GM23338 (cell line): ENCODE measurements at regions not wholly inside any gene's neighbourhood (a gene's known extent, or its start where the extent isn't known, plus 50 kb on each side); places are given as distances from the start of the nearest gene placed in this dataset.

ENCODE experiments used
- ATAC-seq: fragments of 200-7000 bp; cut with Tn5 transposase; 3 replicates; pipeline ENCODE4 v1.9.1; 2020
- DNase-seq: peaks from one replicate; pipeline ENCODE4 v3.0.0-alpha.2; 2015; ENCODE audit warnings: low spot score
- H2AFZ ChIP-seq: fragments of 200-600 bp; sonication (generic); 2 replicates; pipeline ENCODE4 v1.8.0; 2016; ENCODE audit warnings: antibody characterized with exemption, mild to moderate bottlenecking, moderate library complexity
- H3F3A ChIP-seq: fragments of 200-600 bp; sonication (generic); replicated peaks from 2 replicates; pipeline ENCODE4 v1.8.0; 2017; ENCODE audit warnings: antibody characterized with exemption, mixed run types, low read depth
- H3K27ac ChIP-seq: fragments of 200-600 bp; sonication (generic); 2 replicates; pipeline ENCODE4 v1.6.1; 2016; ENCODE audit warnings: low read depth
- H3K27me3 ChIP-seq: fragments of 200-600 bp; sonication (generic); 2 replicates; pipeline ENCODE4 v1.8.0; 2016; ENCODE audit warnings: mild to moderate bottlenecking, mixed run types, moderate library complexity; ENCODE audit not compliant: insufficient read depth
- H3K36me3 ChIP-seq: fragments of 200-600 bp; sonication (generic); 2 replicates; pipeline ENCODE4 v1.8.0; 2016; ENCODE audit warnings: mild to moderate bottlenecking; ENCODE audit not compliant: insufficient read depth
- H3K4me1 ChIP-seq: fragments of 200-600 bp; sonication (generic); 2 replicates; pipeline ENCODE4 v1.8.0; 2016; ENCODE audit warnings: mild to moderate bottlenecking, moderate library complexity; ENCODE audit not compliant: insufficient read depth
- H3K4me2 ChIP-seq: fragments of 200-600 bp; sonication (generic); 2 replicates; pipeline ENCODE4 v1.7.1; 2017; ENCODE audit warnings: mixed run types
- H3K4me3 ChIP-seq: fragments of 200-600 bp; sonication (generic); 2 replicates; pipeline ENCODE4 v1.6.1; 2016; ENCODE audit warnings: mixed run types
- H3K79me2 ChIP-seq: fragments of 200-600 bp; sonication (generic); replicated peaks from 2 replicates; pipeline ENCODE4 v1.8.0; 2017; ENCODE audit warnings: mild to moderate bottlenecking; ENCODE audit not compliant: insufficient read depth
- H3K9me2 ChIP-seq: fragments of 200-600 bp; sonication (generic); 2 replicates; pipeline ENCODE4 v1.8.0; 2017; ENCODE audit not compliant: insufficient read depth
- H4K20me1 ChIP-seq: fragments of 200-600 bp; sonication (generic); replicated peaks from 2 replicates; pipeline ENCODE4 v1.8.0; 2017; ENCODE audit warnings: mild to moderate bottlenecking; ENCODE audit not compliant: insufficient read depth
- H3K27ac Mint-ChIP-seq: 2 replicates; pipeline ENCODE4 v1.8.0; 2020; ENCODE audit warnings: inconsistent platforms, mild to moderate bottlenecking, moderate library complexity, mixed read lengths
- H3K27me3 Mint-ChIP-seq: 3 replicates; pipeline ENCODE4 v1.8.0; 2022; ENCODE audit warnings: low read depth, mild to moderate bottlenecking, moderate library complexity, mixed read lengths, inconsistent platforms; ENCODE audit not compliant: insufficient read depth, poor library complexity
- H3K36me3 Mint-ChIP-seq: 3 replicates; pipeline ENCODE4 v1.8.0; 2021; ENCODE audit warnings: low read depth, mild to moderate bottlenecking, inconsistent platforms, moderate library complexity, mixed read lengths
- H3K4me1 Mint-ChIP-seq: 3 replicates; pipeline ENCODE4 v1.8.0; 2020; ENCODE audit warnings: mild to moderate bottlenecking, inconsistent platforms, mixed read lengths
- H3K4me3 Mint-ChIP-seq: 3 replicates; pipeline ENCODE4 v1.8.0; 2021; ENCODE audit warnings: moderate library complexity, mild to moderate bottlenecking, inconsistent platforms, mixed read lengths
- H3K9me3 Mint-ChIP-seq: 3 replicates; pipeline ENCODE4 v1.8.0; 2020; ENCODE audit warnings: moderate library complexity, mild to moderate bottlenecking, inconsistent platforms, mixed read lengths
- EZH2phosphoT487 ChIP-seq: fragments of 200-600 bp; sonication (generic); IDR thresholded peaks from one replicate; pipeline ENCODE4 v1.8.1; 2018; ENCODE audit warnings: antibody characterized with exemption; ENCODE audit not compliant: unreplicated experiment
- JUNB ChIP-seq: IDR thresholded peaks from one replicate; pipeline ENCODE4 v1.6.1; 2016; ENCODE audit warnings: antibody characterized with exemption; ENCODE audit not compliant: unreplicated experiment
- NANOG ChIP-seq: IDR thresholded peaks from 2 replicates; pipeline ENCODE4 v1.6.1; 2016; ENCODE audit warnings: antibody characterized with exemption, borderline replicate concordance
- POLR2AphosphoS5 ChIP-seq: IDR thresholded peaks from 2 replicates; pipeline ENCODE4 v1.6.1; 2016; ENCODE audit warnings: antibody characterized with exemption, low read depth
- STAT1 ChIP-seq: IDR thresholded peaks from one replicate; pipeline ENCODE4 v1.6.1; 2016; ENCODE audit warnings: antibody characterized with exemption; ENCODE audit not compliant: unreplicated experiment
- ZNF114 ChIP-seq: fragments of 250-450 bp; sonication (Bioruptor Pico); IDR thresholded peaks from 2 replicates; pipeline ENCODE4 v1.5.0; 2020; ENCODE audit warnings: mild to moderate bottlenecking, moderate library complexity
- ZNF331 ChIP-seq: fragments of 250-450 bp; sonication (Bioruptor Pico); IDR thresholded peaks from 2 replicates; pipeline ENCODE4 v1.5.0; 2020; ENCODE audit warnings: low read depth, mild to moderate bottlenecking, moderate library complexity
- TF ChIP-seq, protein P1 (sequence below): IDR thresholded peaks from one replicate; pipeline ENCODE4 v1.6.1; 2018; ENCODE audit warnings: antibody characterized with exemption; ENCODE audit not compliant: unreplicated experiment
- TF ChIP-seq, protein P2 (sequence below): fragments of 250-450 bp; sonication (Bioruptor Pico); IDR thresholded peaks from 2 replicates; pipeline ENCODE4 v1.5.0; 2020; ENCODE audit warnings: mild to moderate bottlenecking, moderate library complexity

DNA sequence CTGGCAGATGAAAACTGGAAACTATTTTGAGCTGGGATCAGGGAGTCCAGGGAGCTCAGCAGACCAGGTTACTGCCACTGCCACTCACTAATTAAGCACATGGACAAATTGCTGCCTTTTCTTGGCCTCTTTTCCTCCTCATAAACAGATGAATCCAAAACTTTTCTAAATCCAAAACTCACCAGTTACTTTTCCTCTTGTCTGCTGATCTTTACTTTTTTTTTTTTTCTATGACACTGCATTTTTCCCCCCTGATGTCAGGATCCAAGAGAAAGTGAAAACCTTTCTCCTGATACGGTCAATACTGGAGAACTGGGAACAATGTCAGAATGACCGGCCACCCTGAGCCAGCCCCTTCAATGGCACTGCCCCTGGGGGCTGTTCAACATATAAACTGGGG, 405.8 kb downstream of the DUSP10 start:
- H3K9me2 ChIP-seq: no peaks in the 10 kb centered on the region
- DNase-seq (no peak), ATAC-seq (no peak)
- H3K4me1 ChIP-seq: no peaks in the 10 kb centered on the region
- no peaks in the 10 kb centered on the region for H3K36me3 Mint-ChIP-seq
- H3K27me3 ChIP-seq: no peaks in the 10 kb centered on the region
- no peaks in the 10 kb centered on the region for H3K4me1 Mint-ChIP-seq
- TF ChIP-seq, protein P1, sequence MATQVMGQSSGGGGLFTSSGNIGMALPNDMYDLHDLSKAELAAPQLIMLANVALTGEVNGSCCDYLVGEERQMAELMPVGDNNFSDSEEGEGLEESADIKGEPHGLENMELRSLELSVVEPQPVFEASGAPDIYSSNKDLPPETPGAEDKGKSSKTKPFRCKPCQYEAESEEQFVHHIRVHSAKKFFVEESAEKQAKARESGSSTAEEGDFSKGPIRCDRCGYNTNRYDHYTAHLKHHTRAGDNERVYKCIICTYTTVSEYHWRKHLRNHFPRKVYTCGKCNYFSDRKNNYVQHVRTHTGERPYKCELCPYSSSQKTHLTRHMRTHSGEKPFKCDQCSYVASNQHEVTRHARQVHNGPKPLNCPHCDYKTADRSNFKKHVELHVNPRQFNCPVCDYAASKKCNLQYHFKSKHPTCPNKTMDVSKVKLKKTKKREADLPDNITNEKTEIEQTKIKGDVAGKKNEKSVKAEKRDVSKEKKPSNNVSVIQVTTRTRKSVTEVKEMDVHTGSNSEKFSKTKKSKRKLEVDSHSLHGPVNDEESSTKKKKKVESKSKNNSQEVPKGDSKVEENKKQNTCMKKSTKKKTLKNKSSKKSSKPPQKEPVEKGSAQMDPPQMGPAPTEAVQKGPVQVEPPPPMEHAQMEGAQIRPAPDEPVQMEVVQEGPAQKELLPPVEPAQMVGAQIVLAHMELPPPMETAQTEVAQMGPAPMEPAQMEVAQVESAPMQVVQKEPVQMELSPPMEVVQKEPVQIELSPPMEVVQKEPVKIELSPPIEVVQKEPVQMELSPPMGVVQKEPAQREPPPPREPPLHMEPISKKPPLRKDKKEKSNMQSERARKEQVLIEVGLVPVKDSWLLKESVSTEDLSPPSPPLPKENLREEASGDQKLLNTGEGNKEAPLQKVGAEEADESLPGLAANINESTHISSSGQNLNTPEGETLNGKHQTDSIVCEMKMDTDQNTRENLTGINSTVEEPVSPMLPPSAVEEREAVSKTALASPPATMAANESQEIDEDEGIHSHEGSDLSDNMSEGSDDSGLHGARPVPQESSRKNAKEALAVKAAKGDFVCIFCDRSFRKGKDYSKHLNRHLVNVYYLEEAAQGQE: no peak
- TF ChIP-seq EZH2phosphoT487 (no peak), POLR2AphosphoS5 (no peak)
- no peaks in the 10 kb centered on the region for H4K20me1 ChIP-seq
- no peaks in the 10 kb centered on the region for H3K79me2 ChIP-seq
- H3K9me3 Mint-ChIP-seq: no peaks in the 10 kb centered on the region
- no peaks in the 10 kb centered on the region for H3F3A ChIP-seq
- no peak overlapping the region for H3K4me3 ChIP-seq
- H3K4me2 ChIP-seq: no peak overlapping the region
- no peak overlapping the region for H3K27ac Mint-ChIP-seq
- H3K36me3 ChIP-seq: no peaks in the 10 kb centered on the region
- no peak overlapping the region for H3K27ac ChIP-seq
- H2AFZ ChIP-seq: 0 out of 2 replicates have a peak overlapping the region, but pooled peaks have one; percentile 28
- no peak overlapping the region for H3K4me3 Mint-ChIP-seq
- H3K27me3 Mint-ChIP-seq: peaks cover 2% of the 10 kb centered on the region

DNA sequence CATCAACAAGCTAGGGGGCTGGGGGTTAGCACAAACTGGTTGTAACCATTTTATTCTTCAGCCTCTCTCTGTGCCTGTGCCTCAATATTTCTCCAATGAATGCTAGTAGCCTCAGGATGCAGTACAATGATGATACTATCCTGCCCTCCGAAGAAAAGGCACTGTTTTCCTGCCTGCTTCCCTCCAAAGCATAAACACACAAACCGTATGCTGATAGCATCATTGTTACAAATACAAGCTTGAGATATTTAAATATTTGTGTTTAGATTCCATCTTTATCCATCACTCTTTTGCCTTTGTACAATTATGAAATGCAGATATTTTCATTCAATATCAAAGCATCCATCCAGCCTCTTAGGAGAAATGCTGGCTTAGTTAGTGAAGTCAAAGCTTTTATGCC, 404.8 kb downstream of the DUSP10 start:
- H2AFZ ChIP-seq: no peak overlapping the region
- ATAC-seq: no peak
- Mint-ChIP-seq H3K27me3 (peaks cover 2% of the 10 kb centered on the region), H3K4me3 (no peak overlapping the region), H3K9me3 (no peaks in the 10 kb centered on the region), H3K27ac (no peak overlapping the region), H3K4me1 (no peaks in the 10 kb centered on the region), H3K36me3 (no peaks in the 10 kb centered on the region)
- DNase-seq: no peak
- no peak overlapping the region for H3K4me2 ChIP-seq
- no peaks in the 10 kb centered on the region for H3F3A ChIP-seq
- no peaks in the 10 kb centered on the region for H3K27me3 ChIP-seq
- H3K79me2 ChIP-seq: no peaks in the 10 kb centered on the region
- H3K36me3 ChIP-seq: no peaks in the 10 kb centered on the region
- H3K9me2 ChIP-seq: no peaks in the 10 kb centered on the region
- H3K4me3 ChIP-seq: no peak overlapping the region
- no peaks in the 10 kb centered on the region for H3K4me1 ChIP-seq
- H4K20me1 ChIP-seq: no peaks in the 10 kb centered on the region
- H3K27ac ChIP-seq: no peak overlapping the region
- no peak for TF ChIP-seq NANOG
- TF ChIP-seq STAT1: no peak
- TF ChIP-seq, protein P1: no peak
- no peak for TF ChIP-seq ZNF114 (CRISPR knock-in tag)
- TF ChIP-seq EZH2phosphoT487: no peak
- TF ChIP-seq, protein P2, sequence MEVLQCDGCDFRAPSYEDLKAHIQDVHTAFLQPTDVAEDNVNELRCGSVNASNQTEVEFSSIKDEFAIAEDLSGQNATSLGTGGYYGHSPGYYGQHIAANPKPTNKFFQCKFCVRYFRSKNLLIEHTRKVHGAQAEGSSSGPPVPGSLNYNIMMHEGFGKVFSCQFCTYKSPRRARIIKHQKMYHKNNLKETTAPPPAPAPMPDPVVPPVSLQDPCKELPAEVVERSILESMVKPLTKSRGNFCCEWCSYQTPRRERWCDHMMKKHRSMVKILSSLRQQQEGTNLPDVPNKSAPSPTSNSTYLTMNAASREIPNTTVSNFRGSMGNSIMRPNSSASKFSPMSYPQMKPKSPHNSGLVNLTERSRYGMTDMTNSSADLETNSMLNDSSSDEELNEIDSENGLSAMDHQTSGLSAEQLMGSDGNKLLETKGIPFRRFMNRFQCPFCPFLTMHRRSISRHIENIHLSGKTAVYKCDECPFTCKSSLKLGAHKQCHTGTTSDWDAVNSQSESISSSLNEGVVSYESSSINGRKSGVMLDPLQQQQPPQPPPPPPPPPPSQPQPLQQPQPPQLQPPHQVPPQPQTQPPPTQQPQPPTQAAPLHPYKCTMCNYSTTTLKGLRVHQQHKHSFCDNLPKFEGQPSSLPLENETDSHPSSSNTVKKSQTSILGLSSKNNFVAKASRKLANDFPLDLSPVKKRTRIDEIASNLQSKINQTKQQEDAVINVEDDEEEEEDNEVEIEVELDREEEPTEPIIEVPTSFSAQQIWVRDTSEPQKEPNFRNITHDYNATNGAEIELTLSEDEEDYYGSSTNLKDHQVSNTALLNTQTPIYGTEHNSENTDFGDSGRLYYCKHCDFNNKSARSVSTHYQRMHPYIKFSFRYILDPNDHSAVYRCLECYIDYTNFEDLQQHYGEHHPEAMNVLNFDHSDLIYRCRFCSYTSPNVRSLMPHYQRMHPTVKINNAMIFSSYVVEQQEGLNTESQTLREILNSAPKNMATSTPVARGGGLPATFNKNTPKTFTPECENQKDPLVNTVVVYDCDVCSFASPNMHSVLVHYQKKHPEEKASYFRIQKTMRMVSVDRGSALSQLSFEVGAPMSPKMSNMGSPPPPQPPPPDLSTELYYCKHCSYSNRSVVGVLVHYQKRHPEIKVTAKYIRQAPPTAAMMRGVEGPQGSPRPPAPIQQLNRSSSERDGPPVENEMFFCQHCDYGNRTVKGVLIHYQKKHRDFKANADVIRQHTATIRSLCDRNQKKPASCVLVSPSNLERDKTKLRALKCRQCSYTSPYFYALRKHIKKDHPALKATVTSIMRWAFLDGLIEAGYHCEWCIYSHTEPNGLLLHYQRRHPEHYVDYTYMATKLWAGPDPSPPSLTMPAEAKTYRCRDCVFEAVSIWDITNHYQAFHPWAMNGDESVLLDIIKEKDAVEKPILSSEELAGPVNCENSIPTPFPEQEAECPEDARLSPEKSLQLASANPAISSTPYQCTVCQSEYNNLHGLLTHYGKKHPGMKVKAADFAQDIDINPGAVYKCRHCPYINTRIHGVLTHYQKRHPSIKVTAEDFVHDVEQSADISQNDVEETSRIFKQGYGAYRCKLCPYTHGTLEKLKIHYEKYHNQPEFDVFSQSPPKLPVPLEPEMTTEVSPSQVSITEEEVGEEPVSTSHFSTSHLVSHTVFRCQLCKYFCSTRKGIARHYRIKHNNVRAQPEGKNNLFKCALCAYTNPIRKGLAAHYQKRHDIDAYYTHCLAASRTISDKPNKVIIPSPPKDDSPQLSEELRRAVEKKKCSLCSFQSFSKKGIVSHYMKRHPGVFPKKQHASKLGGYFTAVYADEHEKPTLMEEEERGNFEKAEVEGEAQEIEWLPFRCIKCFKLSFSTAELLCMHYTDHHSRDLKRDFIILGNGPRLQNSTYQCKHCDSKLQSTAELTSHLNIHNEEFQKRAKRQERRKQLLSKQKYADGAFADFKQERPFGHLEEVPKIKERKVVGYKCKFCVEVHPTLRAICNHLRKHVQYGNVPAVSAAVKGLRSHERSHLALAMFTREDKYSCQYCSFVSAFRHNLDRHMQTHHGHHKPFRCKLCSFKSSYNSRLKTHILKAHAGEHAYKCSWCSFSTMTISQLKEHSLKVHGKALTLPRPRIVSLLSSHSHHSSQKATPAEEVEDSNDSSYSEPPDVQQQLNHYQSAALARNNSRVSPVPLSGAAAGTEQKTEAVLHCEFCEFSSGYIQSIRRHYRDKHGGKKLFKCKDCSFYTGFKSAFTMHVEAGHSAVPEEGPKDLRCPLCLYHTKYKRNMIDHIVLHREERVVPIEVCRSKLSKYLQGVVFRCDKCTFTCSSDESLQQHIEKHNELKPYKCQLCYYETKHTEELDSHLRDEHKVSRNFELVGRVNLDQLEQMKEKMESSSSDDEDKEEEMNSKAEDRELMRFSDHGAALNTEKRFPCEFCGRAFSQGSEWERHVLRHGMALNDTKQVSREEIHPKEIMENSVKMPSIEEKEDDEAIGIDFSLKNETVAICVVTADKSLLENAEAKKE (CRISPR knock-in tag): no peak
- TF ChIP-seq JUNB: no peak
- no peak for TF ChIP-seq POLR2AphosphoS5
- no peak for TF ChIP-seq ZNF331 (CRISPR knock-in tag)
